ENCODE measurements at regions not wholly inside any gene's neighbourhood (a gene's known extent, or its start where the extent isn't known, plus 50 kb on each side); places are given as distances from the start of the nearest gene placed in this dataset.

GRCh38 chr11:134997652-134998320, 585.7 kb upstream of the B3GAT1 start (continued):
- TF ChIP-seq, protein P1, sequence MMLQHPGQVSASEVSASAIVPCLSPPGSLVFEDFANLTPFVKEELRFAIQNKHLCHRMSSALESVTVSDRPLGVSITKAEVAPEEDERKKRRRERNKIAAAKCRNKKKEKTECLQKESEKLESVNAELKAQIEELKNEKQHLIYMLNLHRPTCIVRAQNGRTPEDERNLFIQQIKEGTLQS (IDR thresholded peaks at IDR 0.05), result no peak
- TF ChIP-seq SIN3A (IDR thresholded peaks at IDR 0.05; ENCODE audit: low read depth), result no peak
- no peak for TF ChIP-seq FOSL1 (IDR thresholded peaks at IDR 0.05; ENCODE audit: low read depth)
- TF ChIP-seq ELF1 (IDR thresholded peaks at IDR 0.05; ENCODE audit: borderline replicate concordance, low read depth), result no peak
- TF ChIP-seq TCF7L2 (IDR thresholded peaks at IDR 0.05; ENCODE audit: borderline replicate concordance, extremely low read depth, insufficient read depth, insufficient read length), result no peak
- no peak for TF ChIP-seq POLR2A (IDR thresholded peaks at IDR 0.05; ENCODE audit: borderline replicate concordance, extremely low read depth, insufficient read depth, insufficient read length)
- TF ChIP-seq EGR1 (IDR thresholded peaks at IDR 0.05; ENCODE audit: low read depth), result no peak
- TF ChIP-seq ZNF274 (IDR thresholded peaks at IDR 0.05; ENCODE audit: low read depth, low read length), result no peak

- H3K4me3 ChIP-seq (replicated peaks in 1 of 2; ENCODE audit: low read depth in 1 of 2, low read length in 2 of 2), result no peak overlapping the region
- POLR2A ChIA-PET, result no interaction called here
Observed at GRCh38 chr11:134995741-134996140, 583.7 kb upstream of the B3GAT1 start.

More at GRCh38 chr11:134995741-134996140, 583.7 kb upstream of the B3GAT1 start:
- H3K4me2 ChIP-seq (ENCODE audit: low read length), result no peak overlapping the region
- no peaks in the 10 kb centered on the region for H4K20me1 ChIP-seq (ENCODE audit: insufficient read depth)
- no TSS peak for BruUV-seq (replicated peaks)
- H3K79me2 ChIP-seq (ENCODE audit: insufficient read depth, low read length), result no peaks in the 10 kb centered on the region
- H3K27ac ChIP-seq (ENCODE audit: low read depth, low read length), result no peak overlapping the region
- no peak for DNase-seq (ENCODE audit: low read depth, low spot score)
- H3K9me3 ChIP-seq (ENCODE audit: control insufficient read depth in 1 of 2, insufficient read depth in 1 of 2, low read depth in 1 of 2, low read length in 2 of 2), result no peaks in the 10 kb centered on the region
- no peaks in the 10 kb centered on the region for H3K36me3 ChIP-seq (ENCODE audit: control insufficient read depth in 1 of 2, insufficient read depth in 2 of 2, low read length in 2 of 2)
- no peak overlapping the region for H2AFZ ChIP-seq (ENCODE audit: low read depth, low read length, poor library complexity, severe bottlenecking)
- ChIA-PET RAD21 (ENCODE audit: low non-redundant PET in 1 of 2, low total read pairs in 2 of 2, uncharacterized antibody in 2 of 2, unreplicated experiment in 2 of 2) (no interaction called here), CTCF (no interaction called here)
- TF ChIP-seq YY1 (IDR thresholded peaks at IDR 0.05; ENCODE audit: extremely low read depth, insufficient replicate concordance, low read depth, low read length) (no peak), EGR1 (IDR thresholded peaks at IDR 0.05; ENCODE audit: low read depth) (no peak), POLR2AphosphoS5 (IDR thresholded peaks at IDR 0.05; ENCODE audit: low read depth, low read length) (no peak), EZH2 (IDR thresholded peaks at IDR 0.05) (no peak), CBX3 (IDR thresholded peaks at IDR 0.05; ENCODE audit: low read depth) (no peak), EZH2phosphoT487 (IDR thresholded peaks at IDR 0.05; ENCODE audit: borderline replicate concordance) (no peak), CTCF (IDR thresholded peaks at IDR 0.05 in 2 of 3, conservative IDR thresholded peaks at IDR 0.05 in 1 of 3; ENCODE audit: borderline replicate concordance in 1 of 3, insufficient read depth in 1 of 3, low read depth in 2 of 3, low read length in 2 of 3) (no peak), CEBPB (IDR thresholded peaks at IDR 0.05; ENCODE audit: low read depth) (no peak)
- TF ChIP-seq, protein P1 (IDR thresholded peaks at IDR 0.05), result no peak
- no peaks in the 10 kb centered on the region for H3K9me2 ChIP-seq (ENCODE audit: insufficient read depth)
- peaks cover 36% of the 10 kb centered on the region for H3K27me3 ChIP-seq (ENCODE audit: insufficient read depth, low read length)
- H3K4me1 ChIP-seq (ENCODE audit: control insufficient read depth in 1 of 2, insufficient read depth in 2 of 2, low read length in 2 of 2), result no peaks in the 10 kb centered on the region
- no peak overlapping the region for H3K9ac ChIP-seq (ENCODE audit: low read length)
- intact Hi-C loops (cut with micrococcal nuclease), result no loop called here
- ATAC-seq, result no peak

Measured in HCT116 (cell line).